ENCODE measurements at regions not wholly inside any gene's neighbourhood (a gene's known extent, or its start where the extent isn't known, plus 50 kb on each side); places are given as distances from the start of the nearest gene placed in this dataset.

DNA sequence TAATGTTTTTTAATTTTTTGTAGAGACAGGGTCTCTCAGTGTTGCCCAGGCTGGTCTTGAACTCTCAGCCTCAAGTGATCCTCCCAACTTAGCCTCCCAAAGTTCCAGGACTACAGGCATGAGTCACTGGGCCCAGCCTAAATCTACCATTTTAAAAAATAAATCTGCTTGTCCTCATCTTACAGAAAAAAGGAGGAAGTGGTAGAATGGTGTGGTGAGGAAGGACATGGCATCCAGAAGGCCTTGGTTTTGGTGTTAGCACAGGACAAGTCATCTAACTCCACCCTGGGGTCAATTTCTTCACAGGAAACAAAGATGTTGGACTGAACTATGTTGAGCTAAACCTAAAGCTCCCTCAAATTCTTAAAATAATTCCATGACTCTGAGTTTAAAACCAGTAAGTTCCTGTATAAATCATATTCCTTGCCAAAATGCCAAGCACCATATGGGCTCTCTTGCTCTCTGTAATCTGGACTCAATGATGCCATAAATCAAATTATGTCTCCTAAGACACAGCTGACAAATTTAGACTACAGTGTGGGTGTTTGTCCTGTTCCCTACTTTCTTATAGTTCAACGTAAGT lies 253.9 kb upstream of the NOCT start:
- TF ChIP-seq GATA2 (IDR thresholded peaks at IDR 0.05; ENCODE audit: low read depth, low read length), result no peak
- TF ChIP-seq GATA3 (IDR thresholded peaks at IDR 0.05; ENCODE audit: low read depth, low read length), result no peak

All from SH-SY5Y (cell line).